HG03575 (cell line): ENCODE measurements at regions not wholly inside any gene's neighbourhood (a gene's known extent, or its start where the extent isn't known, plus 50 kb on each side); places are given as distances from the start of the nearest gene placed in this dataset.
A peak's percentile ranks its signal among the peaks of the same experiment; 100 is the strongest.

ENCODE experiments used
- ATAC-seq: cut with Tn5 transposase; IDR thresholded peaks from one replicate; pipeline ENCODE4 v1.9.1; 2021; ENCODE audit not compliant: unreplicated experiment, insufficient number of reproducible peaks, low FRiP score; ENCODE audit errors: extremely low read depth

DNA sequence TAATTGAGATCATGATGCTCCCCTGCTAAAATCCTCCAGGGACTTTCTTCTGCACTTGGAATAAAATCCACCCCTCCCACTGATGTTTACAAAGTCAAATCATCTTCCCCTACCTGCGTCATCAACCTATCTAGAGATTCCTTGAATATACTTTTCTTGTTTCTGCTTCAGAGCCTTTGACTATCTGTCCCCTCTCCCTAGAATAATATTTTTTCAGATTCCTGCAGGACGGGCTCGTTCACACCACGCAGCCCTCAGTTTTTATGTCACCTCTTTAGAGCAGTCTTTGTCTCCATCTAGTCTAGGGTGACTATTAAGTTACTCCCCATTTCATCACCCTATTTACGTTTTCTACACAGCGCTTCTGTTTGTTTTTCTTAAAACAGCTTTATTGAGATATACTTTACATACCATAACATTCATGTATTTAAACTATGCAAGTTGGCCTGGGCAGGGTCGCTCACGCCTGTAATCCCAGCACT lies 94.8 kb upstream of the SESN3 start:
- no peak for ATAC-seq

DNA sequence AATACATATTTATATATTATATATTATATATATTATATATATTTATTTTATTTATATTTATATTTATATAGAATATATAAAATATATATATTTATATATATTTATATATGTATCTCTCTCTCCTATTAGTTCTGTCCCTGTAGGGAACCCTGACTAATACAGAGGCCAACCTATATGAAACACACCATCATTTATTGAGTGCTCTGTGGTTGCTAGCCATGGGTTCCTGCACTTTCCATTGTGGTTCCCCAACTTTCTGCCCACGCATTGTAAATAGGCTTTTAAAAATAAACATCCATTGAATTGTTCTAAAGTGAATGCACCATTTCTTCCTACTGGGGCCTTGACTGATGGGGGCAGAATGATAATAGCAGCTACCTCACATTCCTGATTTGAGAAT lies 93.8 kb upstream of the SESN3 start:
- no peak for ATAC-seq

DNA sequence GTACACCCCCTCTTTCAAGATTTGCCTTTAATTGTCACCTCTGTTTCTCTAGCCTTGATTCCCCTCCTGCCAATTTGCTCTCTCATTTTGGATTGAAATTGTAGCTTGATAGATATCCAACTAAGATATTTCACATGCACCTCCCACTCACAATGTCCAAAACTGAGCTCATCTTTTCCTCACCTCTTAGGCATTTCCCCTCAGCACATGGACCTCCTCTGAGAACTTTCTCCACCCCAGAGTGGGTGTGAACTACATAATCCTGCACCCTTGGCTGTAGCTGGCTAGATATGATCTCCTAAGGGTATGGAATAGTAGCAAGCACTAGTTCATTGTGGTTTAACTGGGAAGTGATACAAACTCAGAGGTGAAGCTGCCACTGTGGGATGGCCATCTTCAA lies 91.5 kb upstream of the SESN3 start:
- ATAC-seq: no peak

DNA sequence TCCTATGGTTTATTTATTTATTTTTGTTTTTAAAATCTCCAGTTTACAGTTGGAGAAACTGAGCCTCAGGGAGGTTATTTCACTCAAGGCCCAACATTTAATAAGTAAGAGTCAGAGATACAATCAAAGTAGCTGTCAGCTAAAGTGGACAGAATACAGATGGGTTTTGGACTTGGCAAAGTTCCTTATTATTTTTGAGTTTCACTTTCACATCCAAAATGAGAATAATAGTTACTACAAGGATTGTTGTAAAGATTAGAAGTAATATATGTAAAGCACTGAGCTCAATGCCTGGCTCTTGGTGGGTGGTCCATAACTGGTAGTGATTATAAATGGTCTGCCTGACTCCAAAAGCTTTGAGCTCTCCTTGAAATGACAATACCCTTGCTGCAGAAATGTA lies 87.5 kb upstream of the SESN3 start:
- no peak for ATAC-seq

DNA sequence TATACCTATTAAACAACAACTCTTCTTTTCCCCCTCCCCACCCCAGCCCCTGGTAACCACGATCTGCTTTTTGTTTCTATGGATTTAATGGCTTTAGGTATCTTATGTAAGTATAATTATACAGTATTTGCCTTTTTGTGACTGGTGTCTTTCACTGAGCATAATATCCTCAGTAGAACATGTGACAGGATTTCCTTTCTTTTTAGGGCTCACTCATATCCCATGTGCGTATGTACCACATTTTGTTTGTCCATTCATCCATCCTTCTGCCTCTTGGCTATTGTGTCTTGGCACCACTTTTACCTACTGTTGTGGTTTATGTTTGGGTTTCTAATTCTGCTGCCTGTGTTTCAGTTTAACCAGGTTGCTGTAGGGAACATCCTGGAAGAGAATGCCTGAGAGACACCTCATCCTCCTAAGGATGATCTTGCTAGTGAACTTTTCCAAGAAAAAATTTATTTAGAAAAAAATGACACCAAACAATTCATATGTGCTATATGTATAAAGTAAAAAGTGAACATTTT lies 77.6 kb upstream of the SESN3 start:
- ATAC-seq: no peak

DNA sequence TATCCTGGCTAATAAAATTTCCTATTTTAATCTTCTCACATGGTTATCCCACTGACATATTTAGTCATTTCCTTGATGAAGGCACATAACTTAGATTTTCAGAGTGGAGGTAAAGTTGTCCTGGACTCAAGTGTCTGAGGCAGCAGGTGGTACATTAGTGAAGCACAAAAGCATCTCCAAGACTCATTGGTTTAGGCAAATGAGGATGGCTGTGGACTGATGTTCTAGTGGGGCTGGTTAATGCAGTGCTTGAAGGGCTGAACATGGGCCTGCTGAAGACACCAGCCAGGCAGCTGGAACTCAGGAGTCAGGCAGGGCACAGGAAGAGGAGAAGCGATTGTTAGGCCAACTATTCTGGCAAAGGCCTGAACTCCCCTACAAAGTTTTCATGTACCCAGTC lies 76.3 kb upstream of the SESN3 start:
- no peak for ATAC-seq

DNA sequence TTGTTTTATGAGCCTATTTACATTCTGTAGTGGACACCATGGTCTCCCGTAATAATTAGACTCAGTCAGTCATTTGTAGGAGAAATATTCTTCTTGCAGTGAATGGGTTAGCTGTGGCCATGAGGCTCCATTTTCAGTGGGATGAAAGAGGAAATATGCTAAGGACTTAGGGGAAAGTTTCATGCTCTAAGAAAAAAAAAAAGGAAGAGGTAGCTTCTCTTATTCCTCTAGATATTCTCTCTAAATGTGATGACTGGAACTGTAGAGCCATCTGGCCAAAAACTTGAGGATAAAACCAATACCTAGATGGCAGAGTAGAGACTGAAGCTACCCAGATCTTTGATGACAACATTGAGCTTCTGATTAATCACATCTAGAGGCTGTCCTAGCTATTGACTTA lies 75.8 kb upstream of the SESN3 start:
- no peak for ATAC-seq

DNA sequence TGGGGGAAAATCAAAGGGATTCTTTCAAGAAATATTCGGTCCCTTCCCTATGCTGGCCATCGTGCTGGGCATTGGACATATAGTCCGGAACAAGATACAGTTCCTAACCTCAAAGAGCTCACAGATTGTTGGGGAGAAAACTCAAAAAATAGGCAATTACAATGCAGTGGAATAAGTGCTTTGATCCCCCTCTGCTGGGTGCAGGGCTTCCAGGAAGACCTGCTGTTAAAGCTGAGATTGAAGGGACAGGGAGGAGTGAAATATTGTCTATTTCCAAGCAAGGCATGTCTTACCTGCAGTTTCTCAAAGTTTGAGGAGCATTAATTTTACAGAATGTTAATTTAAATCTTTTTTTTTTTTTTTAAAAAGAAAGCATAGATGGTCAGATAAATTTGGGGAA lies 75.1 kb upstream of the SESN3 start:
- no peak for ATAC-seq

DNA sequence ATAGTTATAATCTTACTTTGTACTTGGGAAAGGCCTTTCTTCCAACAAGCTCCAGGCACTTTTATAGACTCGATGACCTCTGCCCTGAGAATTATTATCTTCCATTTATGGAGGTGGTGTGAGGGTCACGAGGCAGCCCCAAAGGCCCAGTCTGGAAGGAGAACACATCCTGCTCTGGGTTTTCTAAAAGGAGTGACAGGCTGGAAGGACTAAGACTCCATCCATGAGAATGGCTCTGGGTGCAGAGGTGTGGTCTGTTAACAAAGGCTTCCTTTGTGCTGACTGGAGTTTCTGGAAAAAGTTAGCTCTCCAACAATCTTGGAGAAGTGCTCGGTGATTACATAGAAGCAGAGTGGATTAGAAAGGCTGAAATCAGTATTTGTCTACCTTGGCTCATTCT lies 74.7 kb upstream of the SESN3 start:
- no peak for ATAC-seq

DNA sequence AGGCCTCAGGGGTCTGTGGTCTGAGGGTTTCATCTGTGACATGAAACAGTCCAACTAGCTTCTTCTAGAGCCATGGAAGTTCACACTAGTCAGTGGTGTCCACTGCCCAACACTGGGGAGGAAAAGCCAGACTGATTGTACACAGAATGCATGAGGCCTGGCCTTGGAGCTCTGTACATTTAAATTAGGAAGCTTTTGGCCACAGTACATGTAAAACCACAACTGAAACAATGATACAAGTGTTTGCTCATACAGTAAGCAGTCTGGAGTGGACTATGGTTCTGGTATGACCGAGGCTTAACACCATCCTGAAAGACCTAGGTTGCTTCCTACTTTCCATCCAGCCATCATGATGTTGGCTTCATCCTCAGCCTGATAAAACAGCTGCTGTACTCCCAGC lies 73.8 kb upstream of the SESN3 start:
- no peak for ATAC-seq

DNA sequence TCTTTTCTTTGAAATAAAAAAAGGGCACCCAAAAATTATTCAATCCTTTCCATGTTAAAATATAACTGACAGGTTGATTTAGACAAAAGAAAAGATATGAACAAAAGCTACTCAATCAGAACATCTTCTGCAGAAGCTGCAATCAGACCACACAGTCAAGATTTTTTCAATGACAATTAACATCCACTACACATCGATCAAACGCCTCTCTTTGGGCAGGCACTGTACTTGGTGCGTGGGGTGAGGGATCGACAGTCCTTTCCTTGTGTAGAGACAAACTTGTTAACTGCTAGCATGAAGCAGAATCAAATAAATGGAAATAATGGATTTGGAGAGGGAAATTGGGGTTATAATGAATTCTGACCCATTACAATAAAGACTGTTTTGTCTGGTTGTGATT lies 71.2 kb upstream of the SESN3 start:
- ATAC-seq: no peak

DNA sequence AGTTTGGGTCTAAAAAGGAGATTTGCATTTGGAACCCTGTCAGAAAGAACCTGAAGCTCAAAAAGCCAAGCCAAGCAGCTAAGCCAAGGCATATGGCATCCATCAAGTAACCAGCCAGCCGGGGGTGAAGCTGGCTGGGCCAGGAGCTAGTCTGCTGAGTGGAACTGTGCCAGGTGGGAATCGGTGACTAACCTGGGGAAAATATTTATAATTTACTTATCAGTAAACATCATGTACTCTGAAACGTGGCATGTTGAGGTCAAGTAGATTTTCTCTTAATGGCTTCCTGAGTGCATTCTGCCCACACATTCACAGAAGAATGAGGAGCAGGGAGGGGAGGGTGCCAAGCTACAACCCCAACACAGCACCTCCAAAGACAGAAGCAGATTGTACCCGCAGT lies 70.5 kb upstream of the SESN3 start:
- ATAC-seq: no peak

DNA sequence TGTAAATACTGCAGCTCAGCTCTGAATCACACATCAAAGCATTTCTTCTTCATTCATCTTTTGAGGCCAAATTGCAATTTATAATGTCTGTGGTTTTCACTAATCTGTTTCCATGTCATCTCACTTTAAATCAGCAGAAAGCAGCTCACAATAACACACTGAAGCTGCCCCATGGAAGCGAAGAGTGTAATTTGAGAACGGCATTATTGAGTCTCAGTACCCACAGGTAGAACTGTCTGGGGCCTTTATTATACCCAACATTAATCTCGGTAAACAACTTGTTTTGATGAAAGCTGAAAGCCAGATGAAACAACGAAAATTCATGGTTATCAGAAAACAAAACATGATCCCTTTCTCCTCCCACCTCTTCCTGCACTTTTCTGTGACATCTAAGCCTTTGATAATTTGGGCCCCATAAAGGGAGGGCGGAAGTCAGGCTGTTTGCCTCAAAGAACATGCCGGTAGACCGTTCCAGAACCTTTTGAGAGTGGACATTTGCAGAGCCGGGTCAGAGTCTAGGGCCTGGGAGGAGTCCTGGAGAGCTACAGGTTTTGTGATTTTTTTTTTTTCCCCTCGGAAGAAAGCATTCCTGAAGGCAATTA lies 68.2 kb upstream of the SESN3 start:
- no peak for ATAC-seq

DNA sequence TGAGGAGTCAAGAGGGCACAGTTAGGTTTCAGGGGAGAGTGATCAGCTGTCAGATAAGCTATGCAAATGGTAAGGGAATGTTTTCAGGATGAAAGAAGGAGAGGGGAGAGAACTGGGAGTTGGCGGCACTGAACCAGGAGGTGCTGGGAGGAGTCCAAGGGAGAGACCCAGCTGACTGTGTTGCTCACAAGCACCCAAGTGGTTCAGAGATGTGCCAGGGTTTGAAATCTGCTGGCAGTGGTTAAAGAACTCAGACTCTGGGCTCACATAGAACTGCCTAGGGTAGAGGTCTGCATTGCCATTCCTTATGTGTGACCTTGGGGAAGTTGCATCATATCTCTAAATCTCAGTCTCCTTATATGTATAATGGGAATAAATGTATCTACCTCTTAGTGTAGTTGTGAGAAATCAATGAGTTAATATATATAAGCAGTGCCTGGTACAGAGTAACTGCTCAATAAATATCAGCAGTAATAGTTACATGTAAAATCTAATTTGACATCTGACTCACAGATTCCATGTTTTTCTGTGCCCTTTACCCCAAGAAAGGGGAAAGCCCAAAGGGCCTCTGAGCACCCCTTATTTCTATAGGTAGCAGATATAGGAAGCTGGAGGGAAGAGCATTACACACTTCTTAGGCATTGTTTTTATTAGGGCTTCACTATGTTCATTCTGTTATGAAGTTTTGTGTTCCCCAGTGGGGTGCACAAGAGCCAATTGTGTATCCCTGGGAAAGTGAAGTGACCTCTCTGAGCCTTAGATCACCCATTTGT lies 66.9 kb upstream of the SESN3 start:
- no peak for ATAC-seq

DNA sequence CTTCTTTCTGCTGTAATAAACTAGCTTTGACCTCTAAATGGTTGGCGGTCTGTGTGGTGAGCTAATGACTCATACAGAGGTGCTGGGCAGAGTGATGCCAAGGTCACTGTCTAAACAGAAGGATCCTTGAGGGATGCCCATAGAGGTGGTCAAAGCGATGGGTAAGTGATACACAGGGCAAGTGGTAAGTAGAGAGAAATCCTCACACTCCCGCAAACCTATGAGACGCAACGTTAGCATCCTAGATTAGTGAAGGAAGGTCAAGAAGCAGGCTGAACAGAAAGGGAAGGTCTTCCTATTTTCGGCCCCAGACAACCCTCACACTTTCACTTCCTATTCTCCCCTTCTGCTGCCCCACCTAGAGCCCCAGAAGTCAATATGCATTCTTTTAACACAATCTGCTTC lies 65.6 kb upstream of the SESN3 start:
- peak; percentile 67 for ATAC-seq

DNA sequence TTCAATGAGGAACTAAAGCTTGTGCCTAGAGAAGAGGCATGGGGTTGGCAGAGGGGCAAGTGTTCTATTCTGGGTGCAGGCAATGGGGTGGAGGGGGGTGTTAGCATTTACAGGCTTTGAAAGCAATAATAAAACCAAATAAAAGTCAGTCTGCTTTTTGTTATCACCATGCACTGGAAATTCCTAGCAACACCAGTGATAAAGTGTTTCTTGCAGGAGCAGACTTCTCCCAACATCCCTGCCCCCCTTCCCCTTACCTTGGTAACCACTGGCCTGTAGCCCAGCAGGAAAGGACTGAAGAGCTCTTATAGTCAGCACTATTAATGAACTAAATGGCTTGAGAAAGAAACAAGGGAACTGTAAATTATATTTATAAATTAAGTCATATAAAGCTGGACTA lies 65.2 kb upstream of the SESN3 start:
- no peak for ATAC-seq

DNA sequence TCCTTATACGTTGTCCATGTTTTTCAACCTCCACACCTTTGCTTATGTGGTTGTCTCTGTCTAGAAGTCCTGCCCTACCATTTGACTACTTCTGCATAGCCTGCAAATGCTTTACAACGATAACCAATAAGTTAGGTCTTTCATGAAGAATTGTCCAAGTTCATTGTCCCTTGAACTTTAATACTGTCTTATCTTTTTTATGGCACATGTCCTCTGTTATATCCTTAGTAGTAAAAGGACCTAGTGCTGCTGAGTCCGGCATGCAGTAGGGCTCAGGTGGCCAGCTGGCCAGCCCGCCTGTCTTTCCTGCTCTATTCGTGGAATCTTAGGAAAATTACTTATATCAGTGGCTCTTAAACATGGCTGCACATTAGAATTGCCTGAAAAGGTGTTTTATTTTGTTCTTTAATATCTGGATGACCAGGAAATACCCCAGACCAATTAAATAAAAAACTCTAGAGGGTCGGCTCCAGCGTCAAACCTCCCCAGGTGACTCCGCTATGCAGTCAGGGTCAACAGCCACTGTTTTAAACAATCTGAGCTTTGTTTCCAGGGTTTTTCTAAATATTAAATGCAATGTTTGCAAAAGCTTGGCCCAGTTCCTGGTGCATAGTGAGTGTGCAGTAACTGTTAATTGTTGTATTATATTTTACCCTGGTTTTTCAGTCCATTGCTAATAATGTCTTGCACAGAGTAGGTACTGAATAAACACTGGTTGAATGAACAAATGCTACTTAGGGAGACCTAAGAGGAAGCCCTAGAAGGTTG lies 64.6 kb upstream of the SESN3 start:
- no peak for ATAC-seq

DNA sequence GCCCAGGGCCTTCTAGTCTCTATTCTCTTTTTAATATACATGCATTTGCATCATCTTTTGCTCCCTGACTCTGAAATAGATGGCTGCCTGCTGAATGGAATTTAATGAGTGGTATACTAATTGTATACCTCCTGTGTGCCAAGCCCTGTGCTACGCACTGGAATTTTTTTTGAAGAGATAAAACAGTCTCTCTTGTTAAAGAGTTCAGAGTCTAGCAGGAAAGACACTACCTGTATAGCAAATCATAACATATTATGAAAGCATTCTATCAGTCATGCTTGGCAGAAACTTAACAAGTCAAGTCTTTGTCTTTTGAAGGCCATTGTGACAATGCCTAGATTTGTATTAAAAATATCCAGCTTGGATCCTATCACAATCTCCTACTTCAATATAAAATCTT lies 63.7 kb upstream of the SESN3 start:
- ATAC-seq: no peak

DNA sequence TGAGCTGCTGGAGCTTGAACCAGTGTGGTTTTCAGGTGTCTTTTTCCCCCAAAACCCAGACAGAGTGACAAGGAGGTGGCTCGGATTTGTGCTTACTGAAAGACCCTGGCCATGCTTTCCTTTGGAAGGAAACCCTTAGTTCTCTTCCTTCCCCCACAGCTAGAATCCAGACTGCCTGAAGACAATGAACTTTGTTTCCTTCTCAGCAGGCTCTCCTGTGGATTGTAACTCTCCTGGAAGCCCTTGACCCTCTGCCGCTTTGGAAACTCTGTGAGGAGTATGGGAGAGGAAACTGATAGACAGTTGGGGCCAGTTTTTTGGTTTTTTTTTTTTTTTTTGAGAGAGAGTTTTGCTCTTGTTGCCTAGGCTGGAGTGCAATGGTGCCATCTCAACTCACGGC lies 62.1 kb upstream of the SESN3 start:
- ATAC-seq: no peak

DNA sequence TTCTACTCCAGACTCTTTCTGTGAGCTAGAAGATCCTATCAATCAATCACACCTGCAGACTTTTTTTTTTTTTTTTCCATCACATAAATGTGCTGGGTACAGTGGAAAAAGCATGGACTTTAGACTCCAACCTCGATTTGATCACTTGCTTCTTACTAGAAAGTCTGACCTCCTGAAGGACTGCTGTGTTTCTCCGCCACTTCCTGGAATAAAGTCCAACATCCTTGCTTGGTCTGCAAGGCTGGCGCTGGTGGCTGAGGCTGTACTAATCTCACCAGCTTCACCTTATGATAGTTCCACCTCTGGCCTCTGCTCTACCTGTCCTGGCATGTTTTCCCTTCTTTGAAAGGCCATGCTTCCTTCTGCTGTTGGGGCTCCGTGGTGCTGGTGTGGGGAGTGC lies 60.9 kb upstream of the SESN3 start:
- no peak for ATAC-seq
